Neuronal stem cell (in vitro differentiated cells): ENCODE measurements at regions not wholly inside any gene's neighbourhood (a gene's known extent, or its start where the extent isn't known, plus 50 kb on each side); places are given as distances from the start of the nearest gene placed in this dataset.
"Not testable (repeated sequence)": the region's sequence is repeated elsewhere in the genome, so short reads cannot be mapped to it uniquely, and the experiment has no call there.

Source experiments
- DNase-seq: peaks from one replicate; pipeline ENCODE4 v3.0.0-alpha.2; 2013; ENCODE audit warnings: low spot score
- H2AFZ ChIP-seq: one replicate; pipeline ENCODE4 v1.6.1; 2013; ENCODE audit warnings: mild to moderate bottlenecking, low read length, inconsistent platforms
- H2AK5ac ChIP-seq: 2 replicates; pipeline ENCODE4 v1.6.1; 2013; ENCODE audit warnings: low read depth, mild to moderate bottlenecking, inconsistent platforms, low read length, moderate library complexity, mixed read lengths
- H2BK120ac ChIP-seq: 2 replicates; pipeline ENCODE4 v1.6.1; 2013; ENCODE audit warnings: low read depth, mild to moderate bottlenecking, inconsistent platforms, low read length, moderate library complexity, mixed read lengths
- H2BK12ac ChIP-seq: one replicate; pipeline ENCODE4 v1.6.1; 2013; ENCODE audit warnings: low read length, inconsistent platforms
- H2BK15ac ChIP-seq: 2 replicates; pipeline ENCODE4 v1.6.1; 2013; ENCODE audit warnings: mild to moderate bottlenecking, low read length, inconsistent platforms, mixed read lengths
- H2BK5ac ChIP-seq: one replicate; pipeline ENCODE4 v1.6.1; 2013; ENCODE audit warnings: inconsistent platforms, mild to moderate bottlenecking, low read length, moderate library complexity
- H3K14ac ChIP-seq: one replicate; pipeline ENCODE4 v1.6.1; 2013; ENCODE audit warnings: low read length, inconsistent platforms
- H3K18ac ChIP-seq: 2 replicates; pipeline ENCODE4 v1.6.1; 2013; ENCODE audit warnings: low read length, inconsistent platforms
- H3K23ac ChIP-seq: 2 replicates; pipeline ENCODE4 v1.6.1; 2013; ENCODE audit warnings: low read depth, mild to moderate bottlenecking, mixed read lengths, low read length, inconsistent platforms; ENCODE audit not compliant: poor library complexity
- H3K27ac ChIP-seq: replicated peaks from 3 replicates; pipeline ENCODE4 v1.5.1; 2013; ENCODE audit warnings: low read length, inconsistent platforms
- H3K27me3 ChIP-seq, 3 experiments: 2 replicates each; pipeline ENCODE4 v1.6.1; 2013; ENCODE audit warnings: low read length in 3 of 3, mild to moderate bottlenecking in 2 of 3, inconsistent platforms in 1 of 3, low read depth in 1 of 3, mixed read lengths in 1 of 3, moderate library complexity in 1 of 3; ENCODE audit not compliant: control insufficient read depth in 3 of 3, insufficient read depth in 3 of 3
- H3K36me3 ChIP-seq, 2 donors: replicated peaks in 1 of 2; 2 replicates each; pipeline ENCODE4 v1.6.1; 2013; ENCODE audit warnings: low read length in 2 of 2; ENCODE audit not compliant: control insufficient read depth in 2 of 2, insufficient read depth in 2 of 2
- H3K4ac ChIP-seq: 2 replicates; pipeline ENCODE4 v1.6.1; 2013; ENCODE audit warnings: inconsistent platforms, mild to moderate bottlenecking, low read length, moderate library complexity
- H3K4me1 ChIP-seq, 2 donors: 1 replicate in 1 of 2; 2 replicates in 1 of 2; pipeline ENCODE4 v1.6.1; 2013; ENCODE audit warnings: low read length in 2 of 2, low read depth in 1 of 2; ENCODE audit not compliant: control insufficient read depth in 2 of 2, insufficient read depth in 1 of 2
- H3K4me2 ChIP-seq: one replicate; pipeline ENCODE4 v1.6.1; 2013; ENCODE audit warnings: mild to moderate bottlenecking, low read length, inconsistent platforms; ENCODE audit not compliant: insufficient read depth, poor library complexity, severe bottlenecking
- H3K4me3 ChIP-seq, 2 donors: 2 replicates each; pipeline ENCODE4 v1.5.1; 2013; ENCODE audit warnings: low read length in 2 of 2, mild to moderate bottlenecking in 2 of 2, inconsistent platforms in 1 of 2, moderate library complexity in 1 of 2
- H3K79me1 ChIP-seq: one replicate; pipeline ENCODE4 v1.6.1; 2013; ENCODE audit warnings: low read depth, mild to moderate bottlenecking, inconsistent platforms, low read length, moderate library complexity
- H3K9ac ChIP-seq: one replicate; pipeline ENCODE4 v1.6.1; 2013; ENCODE audit warnings: mild to moderate bottlenecking, low read depth, low read length, inconsistent platforms; ENCODE audit not compliant: poor library complexity
- H3K9me3 ChIP-seq, 2 donors: replicated peaks in 1 of 2; 2 replicates each; pipeline versions ENCODE3 to v1.6.1; 2013; ENCODE audit warnings: low read length in 2 of 2, mild to moderate bottlenecking in 2 of 2, inconsistent platforms in 1 of 2, low read depth in 1 of 2, mixed read lengths in 1 of 2, moderate library complexity in 1 of 2; ENCODE audit not compliant: control insufficient read depth in 2 of 2, insufficient read depth in 1 of 2
- H4K8ac ChIP-seq: one replicate; pipeline ENCODE4 v1.6.1; 2013; ENCODE audit warnings: low read depth, mild to moderate bottlenecking, inconsistent platforms, low read length, moderate library complexity
- H4K91ac ChIP-seq: one replicate; pipeline ENCODE4 v1.6.1; 2013; ENCODE audit warnings: low read length, low read depth, mild to moderate bottlenecking, inconsistent platforms; ENCODE audit not compliant: poor library complexity
- WGBS, 2 donors: extraction: QIAGEN DNeasy Blood & Tissue Kit; methylation state at CpG; one replicate each; pipeline ENCODE4 v1.1.7; 2013; ENCODE audit warnings: missing lambda C conversion rate in 2 of 2, mixed read lengths in 1 of 2; ENCODE audit not compliant: insufficient read length in 2 of 2, insufficient replicate concordance in 1 of 2; ENCODE audit errors: extremely low coverage in 2 of 2; 5-methylcytosine and 5-hydroxymethylcytosine counted together

GRCh38 chrX:17975349-17975748 is 114.3 kb upstream of the RAI2 start:
- no CpG with 5 or more reads among the region's 5 CpGs for WGBS, 2 donors
- H3K4me1 ChIP-seq, H3K27ac ChIP-seq: not testable (repeated sequence)

GRCh38 chrX:17968367-17968766 is 107.3 kb upstream of the RAI2 start:
- WGBS, 2 donors, result no CpG with 5 or more reads among the region's 8 CpGs
- Histone ChIP-seq H3K4me1 (peaks cover 0 to 2% of the 10 kb centered on the region in 2 donors), H3K36me3 (no peaks in the 10 kb centered on the region), H2BK120ac (no peak overlapping the region), H3K23ac (no peak overlapping the region), H3K27me3 (no peaks in the 10 kb centered on the region), H3K14ac (no peak overlapping the region), H2BK5ac (no peak overlapping the region), H2AK5ac (no peak overlapping the region), H2BK15ac (no peak overlapping the region), H2AFZ (no peak overlapping the region), H3K9ac (no peak overlapping the region), H3K4ac (no peak overlapping the region), H3K9me3 (no peaks in the 10 kb centered on the region), H4K8ac (no peak overlapping the region), H4K91ac (no peak overlapping the region), H3K79me1 (no peaks in the 10 kb centered on the region), H3K4me3 (no peak overlapping the region), H3K27ac (no peak overlapping the region), H3K4me2 (no peak overlapping the region), H2BK12ac (no peak overlapping the region), H3K18ac (no peak overlapping the region)
- no peak for DNase-seq

More at GRCh38 chrX:17975349-17975748, 114.3 kb upstream of the RAI2 start:
- H2BK15ac ChIP-seq, H3K4me2 ChIP-seq, H3K79me1 ChIP-seq, H3K27me3 ChIP-seq, DNase-seq, H3K36me3 ChIP-seq, H3K23ac ChIP-seq, H3K9ac ChIP-seq, H2BK12ac ChIP-seq, H3K9me3 ChIP-seq, H3K18ac ChIP-seq, H3K4me3 ChIP-seq, H2AK5ac ChIP-seq, H2AFZ ChIP-seq, H4K91ac ChIP-seq, H3K14ac ChIP-seq, H2BK120ac ChIP-seq, H4K8ac ChIP-seq, H3K4ac ChIP-seq, H2BK5ac ChIP-seq: not testable (repeated sequence)

- H3K9ac ChIP-seq, result no peak overlapping the region
- no peaks in the 10 kb centered on the region for H3K9me3 ChIP-seq
- no peak overlapping the region for H3K14ac ChIP-seq
- no peak overlapping the region for H3K23ac ChIP-seq
- no peak for DNase-seq
- H2BK12ac ChIP-seq, result no peak overlapping the region
- no peak overlapping the region for H2BK120ac ChIP-seq
- no peak overlapping the region for H4K91ac ChIP-seq
- H3K18ac ChIP-seq, result no peak overlapping the region
- H3K4me2 ChIP-seq, result no peak overlapping the region
- H3K4me3 ChIP-seq, result no peak overlapping the region
- no peaks in the 10 kb centered on the region for H3K36me3 ChIP-seq
- peaks cover 0 to 2% of the 10 kb centered on the region in 2 donors for H3K4me1 ChIP-seq
- no peak overlapping the region for H2AFZ ChIP-seq
- no CpG with 5 or more reads among the region's 3 CpGs for WGBS, 2 donors
- H2AK5ac ChIP-seq, result no peak overlapping the region
- no peak overlapping the region for H2BK5ac ChIP-seq
- H3K27me3 ChIP-seq, result no peaks in the 10 kb centered on the region
- no peaks in the 10 kb centered on the region for H3K79me1 ChIP-seq
- H4K8ac ChIP-seq, result no peak overlapping the region
- H3K4ac ChIP-seq, result no peak overlapping the region
- no peak overlapping the region for H2BK15ac ChIP-seq
- no peak overlapping the region for H3K27ac ChIP-seq
These were observed 106.8 kb upstream of the RAI2 start for GRCh38 chrX:17967888-17968287.

- Histone ChIP-seq H3K4me2 (no peak overlapping the region), H3K79me1 (no peaks in the 10 kb centered on the region), H2BK15ac (no peak overlapping the region), H4K91ac (no peak overlapping the region), H4K8ac (no peak overlapping the region), H3K4me1 (peaks cover 0 to 2% of the 10 kb centered on the region in 2 donors), H3K36me3 (no peaks in the 10 kb centered on the region), H3K18ac (no peak overlapping the region), H3K23ac (no peak overlapping the region), H2BK12ac (no peak overlapping the region), H3K4ac (no peak overlapping the region), H2AFZ (no peak overlapping the region), H2AK5ac (no peak overlapping the region), H3K4me3 (no peak overlapping the region), H3K9me3 (no peaks in the 10 kb centered on the region), H3K14ac (no peak overlapping the region), H3K27ac (no peak overlapping the region), H3K27me3 (no peaks in the 10 kb centered on the region), H2BK120ac (no peak overlapping the region), H3K9ac (no peak overlapping the region), H2BK5ac (no peak overlapping the region)
- no CpG with 5 or more reads among the region's 1 CpG for WGBS, 2 donors
- DNase-seq, result no peak
These were observed 103.8 kb upstream of the RAI2 start for GRCh38 chrX:17964871-17965270.
